ENCODE measurements at regions not wholly inside any gene's neighbourhood (a gene's known extent, or its start where the extent isn't known, plus 50 kb on each side); places are given as distances from the start of the nearest gene placed in this dataset.

GRCh38 chr6:150698391-150698790 is 98.7 kb downstream of the PLEKHG1 start:
- Histone ChIP-seq H3K36me3 (replicated peaks; ENCODE audit: insufficient read depth, low read length) (no peaks in the 10 kb centered on the region), H3K4me3 (ENCODE audit: low read length) (no peak overlapping the region), H3K9me3 (replicated peaks; ENCODE audit: insufficient read depth, low read length) (no peaks in the 10 kb centered on the region), H3K4me2 (ENCODE audit: low read depth, low read length) (no peak overlapping the region), H3F3A (ENCODE audit: insufficient read depth, low read length) (no peaks in the 10 kb centered on the region), H3K9me2 (replicated peaks; ENCODE audit: insufficient read depth, low read length) (no peaks in the 10 kb centered on the region), H3K79me2 (ENCODE audit: low read length) (no peaks in the 10 kb centered on the region), H3K9ac (ENCODE audit: low read length) (no peak overlapping the region), H4K20me1 (ENCODE audit: insufficient read depth, low read length) (no peaks in the 10 kb centered on the region), H3K4me1 (ENCODE audit: low read length) (no peaks in the 10 kb centered on the region), H2AFZ (ENCODE audit: low read length) (no peak overlapping the region), H3K27ac (ENCODE audit: low read length) (no peak overlapping the region), H3K27me3 (replicated peaks; ENCODE audit: insufficient read depth, low read length) (no peaks in the 10 kb centered on the region)
- TF ChIP-seq EZH2 (optimal IDR thresholded peaks at IDR 0.05; ENCODE audit: low read depth, low read length) (no peak), CTCF (IDR thresholded peaks at IDR 0.05; ENCODE audit: low read length) (no peak), EZH2phosphoT487 (IDR thresholded peaks at IDR 0.05; ENCODE audit: low read length) (no peak)
- DNase-seq: no peak

- Histone ChIP-seq H3K27me3 (replicated peaks; ENCODE audit: insufficient read depth, low read length) (no peaks in the 10 kb centered on the region), H4K20me1 (ENCODE audit: insufficient read depth, low read length) (no peaks in the 10 kb centered on the region), H3K4me3 (ENCODE audit: low read length) (no peak overlapping the region), H3K36me3 (replicated peaks; ENCODE audit: insufficient read depth, low read length) (no peaks in the 10 kb centered on the region), H3K9me3 (replicated peaks; ENCODE audit: insufficient read depth, low read length) (no peaks in the 10 kb centered on the region), H3K4me1 (ENCODE audit: low read length) (no peaks in the 10 kb centered on the region), H3K9ac (ENCODE audit: low read length) (no peak overlapping the region), H3K27ac (ENCODE audit: low read length) (no peak overlapping the region), H3K4me2 (ENCODE audit: low read depth, low read length) (no peak overlapping the region), H2AFZ (ENCODE audit: low read length) (no peak overlapping the region), H3K79me2 (ENCODE audit: low read length) (no peaks in the 10 kb centered on the region), H3K9me2 (replicated peaks; ENCODE audit: insufficient read depth, low read length) (no peaks in the 10 kb centered on the region), H3F3A (ENCODE audit: insufficient read depth, low read length) (no peaks in the 10 kb centered on the region)
- TF ChIP-seq EZH2 (optimal IDR thresholded peaks at IDR 0.05; ENCODE audit: low read depth, low read length) (no peak), CTCF (IDR thresholded peaks at IDR 0.05; ENCODE audit: low read length) (no peak), EZH2phosphoT487 (IDR thresholded peaks at IDR 0.05; ENCODE audit: low read length) (no peak)
- no peak for DNase-seq
Measured at GRCh38 chr6:150702675-150703074, 103.0 kb downstream of the PLEKHG1 start.

- no peak for DNase-seq
- H3K9ac ChIP-seq (ENCODE audit: low read length): no peak overlapping the region
Measured at GRCh38 chr6:150704447-150705192, 104.9 kb downstream of the PLEKHG1 start.

More at GRCh38 chr6:150704447-150705192, 104.9 kb downstream of the PLEKHG1 start:
- TF ChIP-seq EZH2 (optimal IDR thresholded peaks at IDR 0.05; ENCODE audit: low read depth, low read length) (no peak), EZH2phosphoT487 (IDR thresholded peaks at IDR 0.05; ENCODE audit: low read length) (no peak), CTCF (IDR thresholded peaks at IDR 0.05; ENCODE audit: low read length) (no peak)
- Histone ChIP-seq H3F3A (ENCODE audit: insufficient read depth, low read length) (no peaks in the 10 kb centered on the region), H3K79me2 (ENCODE audit: low read length) (no peaks in the 10 kb centered on the region), H4K20me1 (ENCODE audit: insufficient read depth, low read length) (no peaks in the 10 kb centered on the region), H3K27ac (ENCODE audit: low read length) (no peak overlapping the region), H3K27me3 (replicated peaks; ENCODE audit: insufficient read depth, low read length) (no peaks in the 10 kb centered on the region), H3K4me2 (ENCODE audit: low read depth, low read length) (no peak overlapping the region), H3K4me1 (ENCODE audit: low read length) (no peaks in the 10 kb centered on the region), H2AFZ (ENCODE audit: low read length) (no peak overlapping the region), H3K9me2 (replicated peaks; ENCODE audit: insufficient read depth, low read length) (no peaks in the 10 kb centered on the region), H3K4me3 (ENCODE audit: low read length) (no peak overlapping the region), H3K36me3 (replicated peaks; ENCODE audit: insufficient read depth, low read length) (no peaks in the 10 kb centered on the region), H3K9me3 (replicated peaks; ENCODE audit: insufficient read depth, low read length) (no peaks in the 10 kb centered on the region)
